HCT116 (cell line): ENCODE measurements at regions not wholly inside any gene's neighbourhood (a gene's known extent, or its start where the extent isn't known, plus 50 kb on each side); places are given as distances from the start of the nearest gene placed in this dataset.

Source experiments
- ATAC-seq: fragments of 200-7000 bp; cut with Tn5 transposase; 2 replicates; pipeline ENCODE4 v1.9.1; 2020; ENCODE audit warnings: mild to moderate bottlenecking, moderate library complexity
- BruUV-seq: library from RNA; stranded (reverse); fragments of 400-500 nt; replicated peaks from 2 replicates; lab custom pipeline; 2021; lab: Mats Ljungman, UMichigan
- CTCF ChIA-PET: fragments of 300-600 bp; sonication (Branson Sonifier 250); formaldehyde crosslinking; loops from one replicate; lab custom pipeline; 2021; ENCODE audit warnings: antibody characterized with exemption; lab: Charles Lee
- POLR2A ChIA-PET: fragments of 300-600, 350-600 bp; sonication (Branson Sonifier 250); formaldehyde crosslinking; loops from one replicate; lab custom pipeline; 2021; ENCODE audit warnings: antibody characterized with exemption; lab: Charles Lee
- RAD21 ChIA-PET, 2 experiments: fragments of 300-600 bp; sonication (Branson Sonifier 250); formaldehyde crosslinking; loops; one replicate each; lab custom pipeline; 2023; ENCODE audit warnings: low total read pairs in 2 of 2; ENCODE audit not compliant: uncharacterized antibody in 2 of 2, unreplicated experiment in 2 of 2, low non-redundant PET in 1 of 2; lab: Charles Lee
- DNase-seq: peaks from one replicate; pipeline ENCODE4 v3.0.0-alpha.2; 2010; ENCODE audit warnings: low read depth, low spot score
- H2AFZ ChIP-seq: fragments of 200-600 bp; shearing (Covaris generic), sonication (generic); 2 replicates; pipeline ENCODE4 v1.6.1; 2017; ENCODE audit warnings: low read depth, mixed run types, mixed read lengths, antibody characterized with exemption, low read length; ENCODE audit not compliant: poor library complexity, severe bottlenecking
- H3K27ac ChIP-seq: 2 replicates; pipeline ENCODE4 v1.5.1; 2012; ENCODE audit warnings: low read depth, low read length
- H3K27me3 ChIP-seq: fragments of 200-600 bp; sonication (generic); 2 replicates; pipeline ENCODE4 v1.6.1; 2016; ENCODE audit warnings: mixed run types, low read length, mixed read lengths; ENCODE audit not compliant: insufficient read depth
- H3K36me3 ChIP-seq, 2 experiments: fragments of 200-500 bp in 1 of 2; fragments of 200-600 bp in 1 of 2; sonication (Bioruptor generic) in 1 of 2; sonication (generic) in 1 of 2; 2 replicates each; pipeline versions ENCODE4 v1.5.1 to v1.6.1; 2014 to 2016; ENCODE audit warnings: low read length in 2 of 2, inconsistent platforms in 1 of 2, mixed read lengths in 1 of 2, mixed run types in 1 of 2; ENCODE audit not compliant: insufficient read depth in 2 of 2, control insufficient read depth in 1 of 2
- H3K4me1 ChIP-seq, 2 experiments: fragments of 200-600 bp in 1 of 2; sonication (generic) in 1 of 2; 2 replicates each; pipeline versions ENCODE4 v1.5.1 to v1.6.1; 2012 to 2017; ENCODE audit warnings: low read length in 2 of 2, inconsistent platforms in 1 of 2, mild to moderate bottlenecking in 1 of 2, mixed read lengths in 1 of 2, mixed run types in 1 of 2, moderate library complexity in 1 of 2; ENCODE audit not compliant: insufficient read depth in 2 of 2, control insufficient read depth in 1 of 2
- H3K4me2 ChIP-seq: fragments of 200-600 bp; sonication (generic); 2 replicates; pipeline ENCODE4 v1.6.1; 2017; ENCODE audit warnings: mixed run types, low read length, mixed read lengths
- H3K4me3 ChIP-seq, 2 experiments: fragments of 200-600 bp in 1 of 2; sonication (generic) in 1 of 2; replicated peaks in 1 of 2; 2 replicates each; pipeline ENCODE4 v1.5.1; 2011 to 2016; ENCODE audit warnings: low read length in 2 of 2, control low read depth in 1 of 2, low read depth in 1 of 2, mild to moderate bottlenecking in 1 of 2, mixed read lengths in 1 of 2, mixed run types in 1 of 2
- H3K79me2 ChIP-seq: fragments of 200-600 bp; sonication (generic); 2 replicates; pipeline ENCODE4 v1.6.1; 2017; ENCODE audit warnings: mild to moderate bottlenecking, mixed run types, low read length, moderate library complexity, mixed read lengths; ENCODE audit not compliant: insufficient read depth
- H3K9ac ChIP-seq: fragments of 200-600 bp; sonication (generic); 2 replicates; pipeline ENCODE4 v1.6.1; 2016; ENCODE audit warnings: low read length, mixed read lengths
- H3K9me2 ChIP-seq: fragments of 200-600 bp; sonication (generic), shearing (Covaris generic); 2 replicates; pipeline ENCODE4 v1.6.1; 2017; ENCODE audit warnings: mixed run types, mild to moderate bottlenecking, moderate library complexity; ENCODE audit not compliant: insufficient read depth
- H3K9me3 ChIP-seq, 2 experiments: fragments of 200-500 bp in 1 of 2; fragments of 200-600 bp in 1 of 2; sonication (Bioruptor generic) in 1 of 2; sonication (generic) in 1 of 2; 2 replicates each; pipeline ENCODE4 v1.6.1; 2014 to 2017; ENCODE audit warnings: low read length in 2 of 2, mixed read lengths in 2 of 2, inconsistent platforms in 1 of 2, low read depth in 1 of 2, mild to moderate bottlenecking in 1 of 2, mixed run types in 1 of 2, moderate library complexity in 1 of 2; ENCODE audit not compliant: control insufficient read depth in 1 of 2, insufficient read depth in 1 of 2
- H4K20me1 ChIP-seq: fragments of 200-600 bp; sonication (generic), shearing (Covaris generic); 2 replicates; pipeline ENCODE4 v1.6.1; 2017; ENCODE audit warnings: mixed run types, mild to moderate bottlenecking, moderate library complexity; ENCODE audit not compliant: insufficient read depth
- CBX3 ChIP-seq: IDR thresholded peaks from 2 replicates; pipeline ENCODE4 v1.6.1; 2012; ENCODE audit warnings: low read depth
- POLR2A ChIP-seq: IDR thresholded peaks from 2 replicates; pipeline ENCODE4 v1.7.0; 2011; ENCODE audit warnings: borderline replicate concordance; ENCODE audit not compliant: insufficient read depth, insufficient read length; ENCODE audit errors: extremely low read depth
- POLR2AphosphoS5 ChIP-seq: IDR thresholded peaks from 2 replicates; pipeline ENCODE4 v1.6.1; 2011; ENCODE audit warnings: mild to moderate bottlenecking, low read depth, low read length, moderate library complexity
- REST ChIP-seq: IDR thresholded peaks from 2 replicates; pipeline ENCODE4 v1.6.1; 2012; ENCODE audit warnings: low read depth
- SP1 ChIP-seq: IDR thresholded peaks from 2 replicates; pipeline ENCODE4 v1.6.1; 2012; ENCODE audit warnings: low read depth
- YY1 ChIP-seq: IDR thresholded peaks from 2 replicates; pipeline ENCODE4 v1.6.1; 2011; ENCODE audit warnings: low read length, low read depth, moderate library complexity, mild to moderate bottlenecking; ENCODE audit not compliant: insufficient replicate concordance; ENCODE audit errors: extremely low read depth
- ZFX ChIP-seq: fragments of 450-650 bp; IDR thresholded peaks from 2 replicates; pipeline ENCODE4 v1.6.1; 2017
- intact Hi-C: fragments of 100-400 bp; cut with micrococcal nuclease; formaldehyde crosslinking; loops from 2 replicates; pipeline ENCODE4 v1.10.0; 2022

- BruUV-seq, result no TSS peak
- H3K4me3 ChIP-seq, result no peak overlapping the region
Measured at GRCh38 chr3:110066206-110066605, 728.9 kb upstream of the DPPA4 start.

More at GRCh38 chr3:110066206-110066605, 728.9 kb upstream of the DPPA4 start:
- RAD21 ChIA-PET, result no interaction called here
- H4K20me1 ChIP-seq, result no peaks in the 10 kb centered on the region
- TF ChIP-seq ZFX (no peak), POLR2AphosphoS5 (no peak), CBX3 (no peak), YY1 (no peak), SP1 (no peak), REST (no peak), POLR2A (no peak)
- TF ChIP-seq, all 23 proteins: peak for 0
- H3K4me1 ChIP-seq, result no peaks in the 10 kb centered on the region
- H2AFZ ChIP-seq, result no peak overlapping the region
- H3K9me2 ChIP-seq, result no peaks in the 10 kb centered on the region
- no peak for DNase-seq
- no peak overlapping the region for H3K27ac ChIP-seq
- CTCF ChIA-PET, result interaction anchor here (1.3 kb wide), 1 partner anchor 249 kb away, joined by 4 read pairs; no protein-coding TSS in a partner anchor
- H3K36me3 ChIP-seq, result no peaks in the 10 kb centered on the region
- no peaks in the 10 kb centered on the region for H3K27me3 ChIP-seq
- H3K9ac ChIP-seq, result no peak overlapping the region
- H3K79me2 ChIP-seq, result no peaks in the 10 kb centered on the region
- no peaks in the 10 kb centered on the region for H3K9me3 ChIP-seq
- POLR2A ChIA-PET, result no interaction called here
- intact Hi-C loops, result no loop called here
- ATAC-seq, result no peak
- H3K4me2 ChIP-seq, result no peak overlapping the region
